ENCODE measurements at regions not wholly inside any gene's neighbourhood (a gene's known extent, or its start where the extent isn't known, plus 50 kb on each side); places are given as distances from the start of the nearest gene placed in this dataset.
"Not testable (repeated sequence)": the region's sequence is repeated elsewhere in the genome, so short reads cannot be mapped to it uniquely, and the experiment has no call there.

GRCh38 chr5:30501065-30501464 lies 692.4 kb upstream of the CDH6 start:
- CTCF ChIA-PET, result interaction anchor here (0.6 kb wide), 1 partner anchor 444 kb away, joined by 3 read pairs; no protein-coding TSS in a partner anchor
- POLR2A ChIA-PET (ENCODE audit: low non-redundant PET), result no interaction called here
- H3K27ac ChIP-seq, result no peak overlapping the region
- TF ChIP-seq CTCF (conservative IDR thresholded peaks at IDR 0.05; ENCODE audit: low read depth), result no peak
- DNase-seq (ENCODE audit: low spot score), result no peak

- no peak overlapping the region for H3K27ac ChIP-seq
- ChIA-PET CTCF (interaction anchor here (0.6 kb wide), 1 partner anchor 445 kb away, joined by 3 read pairs; no protein-coding TSS in a partner anchor), POLR2A (ENCODE audit: low non-redundant PET) (no interaction called here)
- no peak for DNase-seq (ENCODE audit: low spot score)
- no peak for TF ChIP-seq CTCF (conservative IDR thresholded peaks at IDR 0.05; ENCODE audit: low read depth)
Observed at GRCh38 chr5:30500513-30500912, 693.0 kb upstream of the CDH6 start.

GRCh38 chr5:30499402-30499801 lies 694.1 kb upstream of the CDH6 start:
- no peak overlapping the region for H3K27ac ChIP-seq
- ChIA-PET CTCF (no interaction called here), POLR2A (ENCODE audit: low non-redundant PET) (no interaction called here)
- TF ChIP-seq CTCF (conservative IDR thresholded peaks at IDR 0.05; ENCODE audit: low read depth), result no peak
- DNase-seq (ENCODE audit: low spot score), result no peak

- DNase-seq (ENCODE audit: low spot score), result no peak
- H3K27ac ChIP-seq, result no peak overlapping the region
- ChIA-PET POLR2A (ENCODE audit: low non-redundant PET) (no interaction called here), CTCF (no interaction called here)
- TF ChIP-seq CTCF (conservative IDR thresholded peaks at IDR 0.05; ENCODE audit: low read depth), result no peak
Observed at GRCh38 chr5:30498972-30499371, 694.5 kb upstream of the CDH6 start.

- DNase-seq (ENCODE audit: low spot score); POLR2A ChIA-PET (ENCODE audit: low non-redundant PET); H3K27ac ChIP-seq; CTCF ChIA-PET: not testable (repeated sequence)
Observed at GRCh38 chr5:30498509-30498908, 695.0 kb upstream of the CDH6 start.

- DNase-seq (ENCODE audit: low spot score); CTCF ChIA-PET; POLR2A ChIA-PET (ENCODE audit: low non-redundant PET); H3K27ac ChIP-seq: not testable (repeated sequence)
Observed at GRCh38 chr5:30494113-30494512, 699.4 kb upstream of the CDH6 start.

GRCh38 chr5:30479104-30479503 lies 714.4 kb upstream of the CDH6 start:
- TF ChIP-seq CTCF (conservative IDR thresholded peaks at IDR 0.05; ENCODE audit: low read depth), result no peak
- no peak for DNase-seq (ENCODE audit: low spot score)
- H3K27ac ChIP-seq, result no peak overlapping the region
- ChIA-PET POLR2A (ENCODE audit: low non-redundant PET) (no interaction called here), CTCF (no interaction called here)

GRCh38 chr5:30475429-30475828 lies 718.1 kb upstream of the CDH6 start:
- CTCF ChIA-PET, result no interaction called here
- no peak overlapping the region for H3K27ac ChIP-seq
- no peak for DNase-seq (ENCODE audit: low spot score)
- POLR2A ChIA-PET (ENCODE audit: low non-redundant PET), result no interaction called here
- no peak for TF ChIP-seq CTCF (conservative IDR thresholded peaks at IDR 0.05; ENCODE audit: low read depth)
